H1 (cell line): ENCODE measurements at regions not wholly inside any gene's neighbourhood (a gene's known extent, or its start where the extent isn't known, plus 50 kb on each side); places are given as distances from the start of the nearest gene placed in this dataset.

Experiments
- CTCF ChIA-PET: fragments of 300-600 bp; sonication (Branson Sonifier 250); formaldehyde crosslinking; loops from one replicate; lab custom pipeline; 2021; ENCODE audit not compliant: partially characterized antibody; lab: Charles Lee
- POLR2A ChIA-PET: fragments of 300-600 bp; sonication (Branson Sonifier 250); formaldehyde crosslinking; loops from one replicate; lab custom pipeline; 2021; ENCODE audit warnings: inconsistent platforms; ENCODE audit not compliant: partially characterized antibody; lab: Charles Lee
- DNase-seq, 2 experiments: peaks; one replicate each; pipeline versions ENCODE4 v3.0.0 to v3.0.0-alpha.2; 2010 to 2022; ENCODE audit warnings: low spot score in 2 of 2, low read depth in 1 of 2, mixed read lengths in 1 of 2
- FAIRE-seq: peaks from 2 replicates; lab custom pipeline; 2011; peaks lifted over from hg19 to GRCh38; lab: Jason Lieb, UNC
- H2AFZ ChIP-seq: 2 replicates; pipeline ENCODE4 v1.8.1; 2012; ENCODE audit warnings: low read length, inconsistent platforms
- H2AK5ac ChIP-seq: 2 replicates; pipeline ENCODE4 v1.6.1; 2013; ENCODE audit warnings: low read depth, low read length
- H2BK120ac ChIP-seq: replicated peaks from 2 replicates; pipeline ENCODE3; 2013; ENCODE audit warnings: low read depth, low read length, inconsistent platforms
- H2BK12ac ChIP-seq: 2 replicates; pipeline ENCODE4 v1.6.1; 2013; ENCODE audit warnings: low read depth, low read length
- H2BK15ac ChIP-seq: 2 replicates; pipeline ENCODE4 v1.6.1; 2013; ENCODE audit warnings: low read length
- H2BK20ac ChIP-seq: 2 replicates; pipeline ENCODE4 v1.6.1; 2013; ENCODE audit warnings: low read length
- H2BK5ac ChIP-seq: 2 replicates; pipeline ENCODE4 v1.6.1; 2013; ENCODE audit warnings: low read depth, low read length
- H3K14ac ChIP-seq: 2 replicates; pipeline ENCODE4 v1.6.1; 2013; ENCODE audit warnings: inconsistent platforms; ENCODE audit not compliant: insufficient read length
- H3K18ac ChIP-seq: 2 replicates; pipeline ENCODE4 v1.6.1; 2013; ENCODE audit warnings: low read length; ENCODE audit errors: extremely low read depth
- H3K23ac ChIP-seq: 2 replicates; pipeline ENCODE4 v1.6.1; 2013; ENCODE audit warnings: inconsistent platforms; ENCODE audit not compliant: insufficient read length
- H3K23me2 ChIP-seq: 2 replicates; pipeline ENCODE4 v1.6.1; 2013; ENCODE audit warnings: low read depth, low read length
- H3K27ac ChIP-seq: 2 replicates; pipeline ENCODE4 v1.6.1; 2011; ENCODE audit warnings: low read depth, low read length, inconsistent platforms
- H3K27me3 ChIP-seq, 4 experiments: replicated peaks in 1 of 4; 1 replicate in 1 of 4; 2 replicates in 3 of 4; pipeline versions ENCODE4 v1.6.1 to v1.8.1; 2011 to 2013; ENCODE audit warnings: low read length in 3 of 4, mild to moderate bottlenecking in 3 of 4, inconsistent platforms in 2 of 4, mixed read lengths in 2 of 4, moderate library complexity in 1 of 4; ENCODE audit not compliant: control insufficient read depth in 3 of 4, insufficient read depth in 3 of 4; ENCODE audit errors: extremely low read depth in 1 of 4
- H3K36me3 ChIP-seq, 4 experiments: 2 replicates each; pipeline versions ENCODE4 v1.6.1 to v1.8.1; 2011 to 2013; ENCODE audit warnings: mild to moderate bottlenecking in 4 of 4, low read length in 3 of 4, moderate library complexity in 2 of 4, control low read depth in 1 of 4, inconsistent platforms in 1 of 4; ENCODE audit not compliant: insufficient read depth in 4 of 4, control insufficient read depth in 2 of 4
- H3K4ac ChIP-seq: replicated peaks from 2 replicates; pipeline ENCODE3; 2013; ENCODE audit warnings: low read length, low read depth, mixed read lengths, inconsistent platforms; ENCODE audit not compliant: insufficient read length
- H3K4me1 ChIP-seq, 4 experiments: replicated peaks in 1 of 4; 1 replicate in 1 of 4; 2 replicates in 3 of 4; pipeline versions ENCODE4 v1.6.1 to v1.8.1; 2011 to 2013; ENCODE audit warnings: low read length in 3 of 4, inconsistent platforms in 2 of 4, mixed read lengths in 1 of 4; ENCODE audit not compliant: insufficient read depth in 4 of 4, control insufficient read depth in 3 of 4
- H3K4me2 ChIP-seq, 2 experiments: 2 replicates each; pipeline versions ENCODE4 v1.6.1 to v1.8.1; 2011 to 2013; ENCODE audit warnings: low read depth in 2 of 2, low read length in 2 of 2, control low read depth in 1 of 2, inconsistent platforms in 1 of 2, mild to moderate bottlenecking in 1 of 2; ENCODE audit not compliant: insufficient read depth in 1 of 2
- H3K4me3 ChIP-seq, 4 experiments: fragments of 200-600, 300-600 bp in 1 of 4; sonication (generic), shearing (Covaris generic), sonication (Bioruptor Twin) in 1 of 4; 2 replicates each; pipeline versions ENCODE4 v1.5.1 to v1.8.1; 2011 to 2016; ENCODE audit warnings: low read length in 4 of 4, low read depth in 3 of 4, control low read depth in 2 of 4, inconsistent platforms in 2 of 4, mild to moderate bottlenecking in 2 of 4, mixed read lengths in 1 of 4, moderate library complexity in 1 of 4; ENCODE audit not compliant: insufficient read depth in 2 of 4; ENCODE audit errors: extremely low read depth in 1 of 4
- H3K56ac ChIP-seq: replicated peaks from 2 replicates; pipeline ENCODE3; 2013; ENCODE audit warnings: low read depth, mild to moderate bottlenecking, mixed read lengths, low read length, inconsistent platforms; ENCODE audit not compliant: insufficient read length
- H3K79me1 ChIP-seq: 2 replicates; pipeline ENCODE4 v1.6.1; 2013; ENCODE audit warnings: low read depth, low read length, control low read depth
- H3K79me2 ChIP-seq, 2 experiments: 2 replicates each; pipeline versions ENCODE4 v1.6.1 to v1.8.1; 2012 to 2013; ENCODE audit warnings: low read length in 2 of 2, mild to moderate bottlenecking in 2 of 2, inconsistent platforms in 1 of 2; ENCODE audit not compliant: insufficient read depth in 2 of 2, control insufficient read depth in 1 of 2
- H3K9ac ChIP-seq, 4 experiments: replicated peaks in 1 of 4; 1 replicate in 1 of 4; 2 replicates in 3 of 4; pipeline versions ENCODE4 v1.6.1 to v1.8.1; 2011 to 2013; ENCODE audit warnings: low read depth in 3 of 4, low read length in 3 of 4, control low read depth in 2 of 4, mild to moderate bottlenecking in 2 of 4, moderate library complexity in 2 of 4, inconsistent platforms in 1 of 4; ENCODE audit errors: extremely low read depth in 1 of 4
- H3K9me3 ChIP-seq, 2 experiments: 2 replicates each; pipeline versions ENCODE4 v1.6.1 to v1.8.1; 2012 to 2013; ENCODE audit warnings: mild to moderate bottlenecking in 2 of 2, moderate library complexity in 2 of 2, control low read depth in 1 of 2, inconsistent platforms in 1 of 2, low read depth in 1 of 2, low read length in 1 of 2, mixed read lengths in 1 of 2; ENCODE audit not compliant: insufficient read depth in 2 of 2
- H4K20me1 ChIP-seq, 2 experiments: replicated peaks in 1 of 2; 2 replicates each; pipeline versions ENCODE3 to v1.8.1; 2011 to 2013; ENCODE audit warnings: inconsistent platforms in 2 of 2, low read length in 2 of 2, mild to moderate bottlenecking in 1 of 2; ENCODE audit not compliant: insufficient read depth in 2 of 2, control insufficient read depth in 1 of 2
- H4K5ac ChIP-seq: 2 replicates; pipeline ENCODE4 v1.6.1; 2013; ENCODE audit warnings: low read length, low read depth, mixed read lengths, inconsistent platforms; ENCODE audit not compliant: insufficient read length
- H4K8ac ChIP-seq: 2 replicates; pipeline ENCODE4 v1.8.0; 2013; ENCODE audit warnings: mild to moderate bottlenecking, moderate library complexity, low read length, inconsistent platforms; ENCODE audit not compliant: insufficient read depth; ENCODE audit errors: extremely low read depth
- H4K91ac ChIP-seq: replicated peaks from 2 replicates; pipeline ENCODE3; 2013; ENCODE audit warnings: low read length, mixed read lengths, inconsistent platforms; ENCODE audit not compliant: insufficient read length
- BACH1 ChIP-seq: IDR thresholded peaks from 2 replicates; pipeline ENCODE4 v1.6.1; 2012; ENCODE audit warnings: low read length, improper control_type of control experiment
- CBX5 ChIP-seq: fragments of 300-800, 300-1000 bp; sonication (generic); IDR thresholded peaks from 2 replicates; pipeline ENCODE4 v1.7.1; 2016; ENCODE audit warnings: antibody characterized with exemption, low read length, low read depth
- CBX8 ChIP-seq: fragments of 300-800, 300-1000 bp; sonication (generic); IDR thresholded peaks from 2 replicates; pipeline ENCODE4 v1.7.1; 2016; ENCODE audit warnings: low read depth, low read length, borderline replicate concordance
- EP300 ChIP-seq, 2 experiments: IDR thresholded peaks; 1 replicate in 1 of 2; 2 replicates in 1 of 2; pipeline ENCODE4 v1.6.1; 2011 to 2012; ENCODE audit warnings: low read depth in 2 of 2, low read length in 2 of 2, mild to moderate bottlenecking in 2 of 2, borderline replicate concordance in 1 of 2, inconsistent platforms in 1 of 2, moderate library complexity in 1 of 2
- HDAC2 ChIP-seq, 2 experiments: fragments of 300-600 bp in 1 of 2; sonication (generic) in 1 of 2; IDR thresholded peaks; 2 replicates each; pipeline ENCODE4 v1.6.1; 2011 to 2012; ENCODE audit warnings: low read depth in 2 of 2, low read length in 2 of 2, mild to moderate bottlenecking in 2 of 2, moderate library complexity in 2 of 2, borderline replicate concordance in 1 of 2, inconsistent platforms in 1 of 2
- JUN ChIP-seq: IDR thresholded peaks from 2 replicates; pipeline ENCODE4 v1.6.1; 2011; ENCODE audit warnings: low read depth, mild to moderate bottlenecking, improper control_type of control experiment, low read length
- KDM5A ChIP-seq: fragments of 200-600 bp; IDR thresholded peaks from 2 replicates; pipeline ENCODE4 v1.7.1; 2012; ENCODE audit warnings: mild to moderate bottlenecking, low read length, inconsistent platforms, mixed read lengths
- MAFK ChIP-seq: IDR thresholded peaks from 2 replicates; pipeline ENCODE4 v1.6.1; 2012; ENCODE audit warnings: low read depth, mild to moderate bottlenecking, improper control_type of control experiment, low read length
- NRF1 ChIP-seq: IDR thresholded peaks from 2 replicates; pipeline ENCODE4 v1.6.1; 2011; ENCODE audit warnings: mild to moderate bottlenecking, low read depth, low read length, improper control_type of control experiment
- POLR2AphosphoS5 ChIP-seq: IDR thresholded peaks from 2 replicates; pipeline ENCODE4 v1.6.1; 2011; ENCODE audit warnings: low read depth, low read length
- POU5F1 ChIP-seq: IDR thresholded peaks from 2 replicates; pipeline ENCODE4 v1.6.1; 2011; ENCODE audit warnings: low read depth, mild to moderate bottlenecking, low read length, moderate library complexity
- SIN3A ChIP-seq, 2 experiments: IDR thresholded peaks in 1 of 2; conservative IDR thresholded peaks in 1 of 2; 2 replicates each; pipeline ENCODE4 v1.6.1; 2011 to 2012; ENCODE audit warnings: low read length in 2 of 2, improper control_type of control experiment in 1 of 2, low read depth in 1 of 2, mild to moderate bottlenecking in 1 of 2
- SP4 ChIP-seq: IDR thresholded peaks from 2 replicates; pipeline ENCODE4 v1.6.1; 2012; ENCODE audit warnings: low read length, inconsistent platforms
- TBP ChIP-seq: IDR thresholded peaks from 2 replicates; pipeline ENCODE4 v1.6.1; 2011; ENCODE audit warnings: low read depth, low read length, improper control_type of control experiment
- WGBS, 2 experiments: shearing (Covaris generic) in 1 of 2; methylation state at CpG; one replicate each; pipeline versions ENCODE4 v1.1.6 to v1.1.7; 2013 to 2015; ENCODE audit warnings: low lambda C conversion rate in 2 of 2, mixed read lengths in 2 of 2, inconsistent platforms in 1 of 2, low coverage in 1 of 2, missing lambda C conversion rate in 1 of 2; ENCODE audit not compliant: insufficient replicate concordance in 2 of 2, insufficient coverage in 1 of 2, insufficient read length in 1 of 2; ENCODE audit errors: extremely low coverage in 1 of 2, missing lambda C conversion rate in 1 of 2; 5-methylcytosine and 5-hydroxymethylcytosine counted together

DNA sequence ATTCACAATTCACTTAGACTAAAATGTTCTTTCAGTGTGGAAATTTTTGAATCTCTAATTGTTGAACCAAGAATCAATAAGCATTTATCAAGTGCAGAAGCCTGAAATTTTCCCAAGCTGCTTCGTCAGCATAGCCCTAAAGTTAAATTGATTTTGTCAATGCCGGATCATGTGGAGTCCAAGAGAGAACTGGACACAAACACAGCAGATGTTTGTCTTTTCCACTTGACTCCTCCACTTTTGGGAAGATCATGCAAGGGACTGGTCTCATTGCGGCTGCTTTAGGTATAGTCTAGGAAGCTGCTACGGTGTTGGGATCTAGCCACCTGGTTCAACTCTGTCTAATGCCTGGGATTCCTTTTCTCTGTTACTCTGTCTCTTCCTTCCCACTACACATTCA is 95.7 kb downstream of the CYB561 start:
- no peak overlapping the region for H2BK120ac ChIP-seq
- H3K79me2 ChIP-seq, result no peaks in the 10 kb centered on the region
- H2AFZ ChIP-seq, result no peak overlapping the region
- no peak overlapping the region for H3K4ac ChIP-seq
- H2BK20ac ChIP-seq, result no peak overlapping the region
- H3K79me1 ChIP-seq, result no peaks in the 10 kb centered on the region
- no peak overlapping the region for H3K9ac ChIP-seq
- DNase-seq, result no peak
- H3K27ac ChIP-seq, result no peak overlapping the region
- no peak overlapping the region for H4K5ac ChIP-seq
- H2AK5ac ChIP-seq, result no peak overlapping the region
- no peaks in the 10 kb centered on the region for H3K36me3 ChIP-seq
- WGBS, 2 experiments, result 91% methylated on average over 4 of the region's 4 CpGs; no CpG with 5 or more reads in 1 of the 2 experiments
- H3K4me1 ChIP-seq, result no peaks in the 10 kb centered on the region
- H3K18ac ChIP-seq, result no peak overlapping the region
- no peak overlapping the region for H2BK5ac ChIP-seq
- no peak overlapping the region for H3K4me2 ChIP-seq
- CTCF ChIA-PET, result no interaction called here
- no peaks in the 10 kb centered on the region for H3K9me3 ChIP-seq
- H2BK12ac ChIP-seq, result no peak overlapping the region
- no peaks in the 10 kb centered on the region for H3K23me2 ChIP-seq
- H3K27me3 ChIP-seq, result no peaks in the 10 kb centered on the region
- H2BK15ac ChIP-seq, result no peak overlapping the region
- no peak overlapping the region for H3K23ac ChIP-seq
- TF ChIP-seq POU5F1 (no peak), EP300 (IDR thresholded peaks at IDR 0.05; ENCODE audit: borderline replicate concordance in 1 of 2, low read depth in 2 of 2, low read length in 2 of 2) (no peak), BACH1 (no peak), SP4 (no peak), MAFK (no peak), POLR2AphosphoS5 (no peak), TBP (no peak), CBX5 (no peak), SIN3A (conservative IDR thresholded peaks at IDR 0.05 in 1 of 2, IDR thresholded peaks at IDR 0.05 in 1 of 2; ENCODE audit: low read depth in 1 of 2, low read length in 2 of 2) (no peak), HDAC2 (IDR thresholded peaks at IDR 0.05; ENCODE audit: borderline replicate concordance in 1 of 2, low read depth in 2 of 2, low read length in 2 of 2) (no peak), NRF1 (no peak), KDM5A (no peak), CBX8 (no peak), JUN (no peak)
- H4K91ac ChIP-seq, result no peak overlapping the region
- H4K8ac ChIP-seq, result no peak overlapping the region
- no peak for FAIRE-seq
- no peak overlapping the region for H3K14ac ChIP-seq
- H3K56ac ChIP-seq, result no peak overlapping the region
- POLR2A ChIA-PET, result no interaction called here
- no peaks in the 10 kb centered on the region for H4K20me1 ChIP-seq
- H3K4me3 ChIP-seq, result no peak overlapping the region
